ENCODE measurements at regions not wholly inside any gene's neighbourhood (a gene's known extent, or its start where the extent isn't known, plus 50 kb on each side); places are given as distances from the start of the nearest gene placed in this dataset.

GRCh38 chr1:42089246-42089645, 64.0 kb upstream of the GUCA2B start:
- no peak for TF ChIP-seq CTCF (IDR thresholded peaks at IDR 0.05 in 2 of 3, conservative IDR thresholded peaks at IDR 0.05 in 1 of 3; ENCODE audit: borderline replicate concordance in 1 of 3, insufficient read depth in 1 of 3, low read depth in 2 of 3, low read length in 2 of 3)
- TF ChIP-seq EZH2 (IDR thresholded peaks at IDR 0.05), result no peak
- no peak for TF ChIP-seq FOSL1 (IDR thresholded peaks at IDR 0.05; ENCODE audit: low read depth)
- no peak for TF ChIP-seq SP1 (IDR thresholded peaks at IDR 0.05; ENCODE audit: low read depth)
- no peak for TF ChIP-seq EGR1 (IDR thresholded peaks at IDR 0.05; ENCODE audit: low read depth)
- TF ChIP-seq JUND (IDR thresholded peaks at IDR 0.05), result no peak
- TF ChIP-seq REST (IDR thresholded peaks at IDR 0.05; ENCODE audit: low read depth), result no peak
- TF ChIP-seq ZNF274 (IDR thresholded peaks at IDR 0.05; ENCODE audit: low read depth, low read length), result no peak
- TF ChIP-seq MAX (IDR thresholded peaks at IDR 0.05), result no peak
- TF ChIP-seq SRF (IDR thresholded peaks at IDR 0.05; ENCODE audit: low read depth), result no peak
- no peak for TF ChIP-seq POLR2A (IDR thresholded peaks at IDR 0.05; ENCODE audit: borderline replicate concordance, extremely low read depth, insufficient read depth, insufficient read length)
- no peak for TF ChIP-seq EZH2phosphoT487 (IDR thresholded peaks at IDR 0.05; ENCODE audit: borderline replicate concordance)
- TF ChIP-seq CEBPB (IDR thresholded peaks at IDR 0.05; ENCODE audit: low read depth), result no peak
